GM19463 (cell line): ENCODE measurements at regions not wholly inside any gene's neighbourhood (a gene's known extent, or its start where the extent isn't known, plus 50 kb on each side); places are given as distances from the start of the nearest gene placed in this dataset.
"Not testable (repeated sequence)": the region's sequence is repeated elsewhere in the genome, so short reads cannot be mapped to it uniquely, and the experiment has no call there.

Experiments
- ATAC-seq: cut with Tn5 transposase; IDR thresholded peaks from one replicate; pipeline ENCODE4 v1.9.1; 2021; ENCODE audit warnings: mild to moderate bottlenecking, moderate library complexity; ENCODE audit not compliant: unreplicated experiment

DNA sequence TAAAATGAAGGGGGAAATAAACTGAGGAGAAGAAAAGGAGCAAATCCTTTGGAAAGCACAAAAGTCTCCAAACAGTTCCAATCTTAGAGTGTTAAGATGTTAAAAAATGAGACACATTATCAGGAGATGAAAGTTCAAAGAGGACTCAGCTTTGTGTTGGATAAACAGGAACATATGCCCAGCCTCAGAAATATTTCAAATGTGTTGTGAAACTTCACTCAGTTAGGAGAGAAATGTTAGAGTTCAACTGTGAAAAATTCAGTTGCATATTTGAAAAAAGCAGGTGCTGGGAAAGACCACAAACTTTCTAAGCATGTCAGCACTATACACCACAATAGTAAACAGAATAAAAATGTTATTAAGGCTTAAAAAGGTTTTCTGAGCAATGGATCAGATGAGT lies 136.8 kb upstream of the PRKD1 start:
- no peak for ATAC-seq

DNA sequence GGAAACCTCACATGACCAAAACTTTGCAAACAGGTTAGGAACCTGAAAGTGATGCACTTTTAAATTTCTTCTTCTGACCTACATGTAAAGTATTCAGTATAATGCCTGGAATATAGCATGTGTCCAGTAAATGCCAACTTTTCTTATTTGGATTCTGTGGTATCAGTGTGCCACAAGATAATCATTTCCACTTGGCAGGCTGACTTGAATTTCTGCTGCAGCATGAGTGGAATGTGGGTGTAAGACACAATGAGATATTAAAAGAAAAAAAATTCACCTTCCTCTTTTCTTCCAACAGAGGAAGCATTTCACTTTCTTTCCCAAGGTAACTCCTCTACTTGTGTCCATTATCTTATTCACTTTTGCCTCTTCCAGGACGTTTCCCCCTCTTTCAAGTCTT lies 141.9 kb upstream of the PRKD1 start:
- no peak for ATAC-seq

DNA sequence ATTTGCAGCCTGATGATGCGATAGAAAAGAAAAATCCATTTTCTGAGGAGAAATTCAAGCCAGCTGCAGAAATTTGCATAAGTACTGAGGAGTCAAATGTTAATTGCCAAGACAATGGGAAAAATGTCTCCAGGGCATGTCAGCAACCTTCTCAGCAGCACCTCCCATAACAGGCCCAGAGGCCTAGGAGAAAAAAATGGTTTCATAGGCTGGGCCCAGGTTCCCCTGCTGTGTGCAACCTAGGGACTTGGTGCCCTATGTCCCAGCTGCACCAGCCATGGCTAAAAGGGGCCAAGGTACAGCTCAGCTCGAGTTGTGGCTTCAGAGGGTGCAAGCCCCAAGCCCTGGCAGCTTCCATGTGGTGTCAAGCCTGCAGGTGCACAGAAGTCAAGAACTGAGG lies 144.8 kb upstream of the PRKD1 start:
- ATAC-seq = not testable (repeated sequence)

DNA sequence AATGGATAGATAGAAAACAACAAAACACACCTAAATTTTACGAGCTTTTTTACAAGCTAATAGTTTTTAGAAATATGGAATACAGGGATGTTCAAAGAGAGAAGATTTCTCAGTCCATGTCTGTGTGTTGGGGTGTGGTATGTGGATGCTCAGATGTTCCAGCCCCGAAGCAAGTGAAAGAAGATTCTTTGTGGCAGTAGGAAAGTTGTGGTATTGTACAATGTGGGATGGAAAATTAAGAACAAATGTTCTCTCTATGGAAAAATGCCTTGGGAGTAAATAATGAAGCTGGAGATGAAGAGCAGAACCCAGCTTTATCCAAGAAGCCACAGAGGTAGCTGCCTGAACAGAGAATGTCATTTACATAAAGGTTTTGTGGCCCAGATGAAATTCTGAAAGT lies 150.3 kb upstream of the PRKD1 start:
- no peak for ATAC-seq

DNA sequence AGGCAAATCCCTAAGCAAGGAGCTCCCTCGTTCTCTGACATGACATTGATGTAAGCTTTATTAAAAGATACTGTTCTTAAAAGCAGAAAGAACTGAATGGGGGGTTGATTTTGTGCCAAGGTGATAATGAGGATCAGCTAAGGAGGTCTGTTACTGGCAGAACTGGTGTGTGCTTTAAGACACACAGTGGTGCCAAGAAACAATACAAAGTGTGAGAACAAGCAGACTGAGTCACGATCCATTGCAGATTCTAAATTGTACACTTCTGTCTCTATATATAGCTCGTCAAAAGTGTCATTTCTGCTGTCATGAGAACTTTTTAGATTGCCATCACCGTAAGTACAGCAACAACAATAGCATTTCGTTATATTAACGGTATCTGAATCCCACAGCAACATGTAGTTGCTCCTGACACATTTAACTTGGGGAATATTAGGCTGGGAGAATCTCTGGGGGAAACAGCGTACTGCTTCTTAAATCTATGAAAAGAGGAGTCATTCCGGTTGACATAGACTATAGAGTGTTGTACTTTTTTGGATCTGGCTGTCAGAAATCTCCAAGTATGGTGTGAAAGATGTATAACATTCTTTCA lies 151.3 kb upstream of the PRKD1 start:
- ATAC-seq = no peak

DNA sequence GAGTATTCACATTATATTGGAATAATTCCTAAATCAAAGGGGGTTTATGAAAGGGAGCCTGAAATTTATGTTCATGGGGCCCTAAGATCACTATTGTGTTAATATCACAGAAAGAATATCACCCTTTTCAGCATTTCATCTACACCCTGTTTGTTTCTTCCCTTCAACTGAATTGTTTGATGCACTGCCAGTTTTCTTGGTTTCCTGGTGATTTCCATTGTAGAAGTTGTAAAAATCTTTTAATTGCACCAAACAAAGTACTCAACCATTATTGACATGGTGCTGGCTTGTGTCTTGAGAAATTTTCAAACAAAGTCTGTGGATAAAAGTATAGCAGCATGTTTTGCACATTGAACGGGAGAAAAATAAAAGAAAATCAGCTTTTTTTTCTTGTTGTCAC lies 154.8 kb upstream of the PRKD1 start:
- no peak for ATAC-seq

DNA sequence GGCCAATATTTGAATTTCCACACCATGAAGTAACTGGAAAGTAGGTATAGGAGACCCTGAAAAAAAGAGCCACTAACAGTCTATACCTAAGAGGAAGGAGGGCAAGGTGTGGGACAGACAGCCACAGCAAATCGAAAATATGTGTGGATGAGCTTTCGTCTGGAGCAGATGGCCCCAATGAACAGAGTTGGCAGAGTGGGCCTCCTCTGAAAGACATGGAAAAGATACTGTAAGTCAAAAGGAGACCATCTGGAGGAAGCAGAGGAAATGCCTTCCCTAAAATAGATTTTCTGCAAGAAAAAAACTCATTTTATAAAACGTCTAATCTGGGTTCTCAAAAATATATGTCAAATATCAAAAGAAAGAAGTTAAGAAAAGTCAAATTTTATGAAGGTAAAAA lies 157.2 kb upstream of the PRKD1 start:
- no peak for ATAC-seq

DNA sequence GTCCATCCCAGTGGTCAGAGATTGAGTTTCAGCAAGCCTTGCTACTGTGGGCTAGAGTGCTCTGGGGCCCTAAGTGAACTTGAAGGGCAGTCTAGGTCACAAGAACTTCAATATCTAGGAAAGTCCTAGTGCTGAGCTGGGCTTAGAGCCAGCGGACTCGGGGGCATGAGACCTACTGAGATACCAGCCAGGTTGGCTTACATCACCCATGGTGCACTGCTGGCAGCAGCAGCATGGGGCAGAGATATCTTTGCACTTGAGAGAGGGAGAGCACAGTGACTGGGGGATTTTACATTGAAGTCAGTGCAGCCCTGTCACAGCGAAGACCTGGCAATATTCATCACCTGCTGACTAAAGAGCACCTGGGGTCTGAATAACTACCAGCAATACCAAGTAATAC lies 158.3 kb upstream of the PRKD1 start:
- no peak for ATAC-seq

DNA sequence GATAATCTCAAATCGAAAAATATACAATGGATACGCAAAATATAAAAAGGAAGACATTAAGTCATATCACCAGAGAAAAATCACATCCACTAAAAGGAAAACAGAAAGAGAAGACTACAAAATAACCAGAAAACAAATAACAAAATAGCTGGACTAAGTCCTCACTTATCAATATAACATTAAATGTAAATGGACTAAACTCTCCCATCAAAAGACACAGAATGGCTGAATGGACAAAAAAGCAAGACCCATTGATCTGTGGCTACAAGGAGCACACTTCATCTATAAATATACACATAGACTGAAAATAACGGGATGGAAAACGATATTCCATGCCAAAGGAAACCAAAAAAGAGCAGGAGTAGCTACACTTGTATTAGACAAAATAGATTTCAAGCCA lies 161.0 kb upstream of the PRKD1 start:
- no peak for ATAC-seq

DNA sequence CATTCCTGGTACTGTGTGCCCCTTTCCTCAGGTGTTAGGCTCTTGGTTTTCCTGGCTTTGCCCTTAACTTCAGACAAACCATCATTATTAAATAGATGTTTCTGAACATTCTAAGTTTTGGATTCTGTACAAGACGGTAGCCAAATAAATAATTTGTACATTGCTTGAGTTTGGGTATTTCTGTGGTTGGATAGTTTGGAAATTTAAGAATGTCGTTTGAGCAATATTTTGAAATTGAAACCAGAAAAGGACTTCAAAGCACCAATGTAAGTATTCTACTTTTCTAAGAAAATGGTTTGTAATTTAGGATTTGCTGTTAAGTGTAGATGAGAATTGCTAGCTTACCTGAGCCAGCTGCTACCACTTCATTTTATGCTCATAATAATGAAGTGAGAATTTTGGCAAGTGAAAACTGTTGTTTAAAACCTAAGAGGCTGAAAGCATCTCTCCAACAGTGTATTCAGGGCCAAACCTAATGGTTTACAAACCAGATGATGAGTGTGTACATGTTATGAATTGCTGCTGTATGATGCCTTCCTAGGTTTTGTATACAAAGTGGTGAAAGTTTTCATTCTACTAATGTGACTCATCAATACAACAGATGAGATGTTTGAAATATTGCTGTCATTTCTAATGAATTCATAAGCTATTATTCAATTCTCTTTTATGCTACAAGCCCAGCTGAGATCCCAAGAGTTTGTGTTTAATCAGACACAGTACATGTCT lies 181.5 kb upstream of the PRKD1 start:
- no peak for ATAC-seq

DNA sequence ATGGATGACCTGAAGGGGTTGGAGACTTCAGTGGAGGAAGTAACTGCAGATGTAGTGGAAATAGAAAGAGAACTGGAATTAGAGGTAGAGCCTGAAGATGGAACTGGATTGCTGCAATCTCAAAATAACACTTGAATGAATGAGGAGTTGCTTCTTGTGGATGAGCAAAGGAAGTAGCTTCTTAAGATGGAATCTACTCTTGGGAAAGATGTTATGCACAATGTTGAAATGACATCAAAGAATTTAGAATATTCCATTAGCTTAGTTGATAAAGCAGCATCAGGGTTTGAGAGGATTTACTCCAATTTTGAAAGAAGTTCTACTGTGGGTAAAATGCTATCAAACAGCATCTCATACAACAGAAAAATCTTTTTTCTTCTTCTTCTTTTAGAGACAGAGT lies 186.4 kb upstream of the PRKD1 start:
- ATAC-seq = no peak

DNA sequence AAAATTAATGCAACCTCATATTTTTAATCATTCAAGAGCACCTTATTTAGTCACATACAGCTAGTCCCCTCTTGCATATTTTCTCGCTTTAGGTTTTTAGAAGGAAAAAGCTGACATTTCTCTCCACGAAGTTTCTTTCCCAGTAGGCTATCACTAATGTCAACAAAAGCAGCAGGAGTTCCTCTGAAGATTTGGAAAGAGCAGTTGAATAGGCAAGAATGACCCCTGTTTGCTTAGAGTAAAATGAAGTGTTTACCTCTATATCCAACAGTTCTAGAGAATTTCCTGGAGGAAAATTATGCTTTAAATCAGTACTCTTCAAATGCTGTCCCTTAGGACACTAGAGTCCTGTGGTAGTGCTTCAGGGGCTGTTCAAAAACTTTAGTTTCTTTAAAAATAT lies 188.1 kb upstream of the PRKD1 start:
- no peak for ATAC-seq

DNA sequence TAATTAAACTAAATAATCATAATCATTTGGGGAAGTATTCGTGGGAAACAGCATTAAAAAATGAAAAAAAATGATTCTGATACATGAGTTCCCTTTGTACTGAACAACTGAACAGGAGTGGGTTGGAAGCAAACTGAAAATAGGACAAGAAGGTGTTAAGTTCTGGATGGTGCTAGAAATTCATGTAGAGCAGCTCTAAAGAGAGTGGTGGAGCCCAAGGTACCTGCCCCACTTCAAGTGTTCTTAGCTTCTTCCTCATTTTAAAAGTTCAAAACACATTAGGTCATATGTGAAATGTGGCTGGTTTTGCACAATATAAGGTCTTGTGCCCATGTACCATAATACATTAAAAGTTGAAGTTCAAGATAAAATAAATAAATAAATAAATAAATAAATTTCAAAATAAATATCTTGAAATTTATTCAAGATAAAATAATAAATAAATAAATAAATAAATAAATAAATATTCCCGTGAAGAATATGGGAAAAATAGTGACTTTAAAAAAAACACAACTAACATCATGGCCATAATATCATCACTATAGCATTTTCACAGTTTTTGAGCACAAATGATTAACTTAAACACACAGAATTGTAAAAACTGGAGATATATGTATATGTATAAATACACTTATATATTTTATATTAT lies 191.5 kb upstream of the PRKD1 start:
- no peak for ATAC-seq

DNA sequence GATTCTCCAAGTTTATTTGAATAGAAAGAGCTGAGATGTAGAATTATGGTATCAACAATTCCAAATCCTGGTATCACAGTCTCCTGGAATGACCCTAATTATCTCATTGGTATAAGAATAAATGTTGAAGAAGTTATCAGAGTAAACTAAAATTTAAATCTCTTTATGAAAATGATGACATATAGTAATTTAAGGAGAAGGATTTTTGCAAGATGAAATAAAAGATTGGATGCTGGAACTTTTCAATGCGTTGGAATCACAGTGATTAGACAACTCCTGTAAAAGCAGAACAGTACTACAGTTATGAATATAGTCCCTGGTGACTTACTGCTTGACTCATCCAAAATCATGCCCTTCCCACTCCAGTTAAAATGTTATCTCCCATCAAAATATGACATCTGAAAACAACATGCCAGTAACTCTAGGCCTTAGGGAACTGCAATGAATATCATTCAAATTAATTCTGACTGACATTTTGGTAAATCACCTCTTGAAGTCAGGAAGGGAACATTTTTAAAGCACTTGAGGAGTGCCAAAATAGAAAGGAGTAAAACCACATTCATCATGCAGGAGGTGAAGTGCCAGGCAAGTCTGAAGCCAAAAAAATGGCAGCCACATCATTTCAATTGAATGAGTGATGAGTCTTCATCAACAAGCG lies 197.8 kb upstream of the PRKD1 start:
- no peak for ATAC-seq

DNA sequence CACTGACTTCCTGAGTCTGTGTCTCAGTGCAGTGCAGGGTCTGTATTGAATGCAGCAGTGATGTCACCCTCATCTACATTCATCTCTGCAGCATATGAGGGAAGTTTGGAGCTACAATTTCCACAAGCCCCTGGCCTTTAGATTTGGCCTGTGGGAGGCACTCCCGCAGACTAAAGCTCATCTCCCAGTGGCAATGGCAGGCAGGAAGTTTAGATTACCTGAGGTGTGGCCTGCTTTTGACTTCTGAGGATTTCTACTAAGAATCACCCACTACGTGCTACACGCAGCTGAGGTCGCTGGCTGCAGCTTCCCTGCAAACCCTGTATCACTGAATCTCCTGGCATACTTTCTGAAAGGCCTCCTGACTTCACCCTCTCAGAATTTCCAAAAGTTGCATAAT lies 202.2 kb upstream of the PRKD1 start:
- ATAC-seq = no peak

DNA sequence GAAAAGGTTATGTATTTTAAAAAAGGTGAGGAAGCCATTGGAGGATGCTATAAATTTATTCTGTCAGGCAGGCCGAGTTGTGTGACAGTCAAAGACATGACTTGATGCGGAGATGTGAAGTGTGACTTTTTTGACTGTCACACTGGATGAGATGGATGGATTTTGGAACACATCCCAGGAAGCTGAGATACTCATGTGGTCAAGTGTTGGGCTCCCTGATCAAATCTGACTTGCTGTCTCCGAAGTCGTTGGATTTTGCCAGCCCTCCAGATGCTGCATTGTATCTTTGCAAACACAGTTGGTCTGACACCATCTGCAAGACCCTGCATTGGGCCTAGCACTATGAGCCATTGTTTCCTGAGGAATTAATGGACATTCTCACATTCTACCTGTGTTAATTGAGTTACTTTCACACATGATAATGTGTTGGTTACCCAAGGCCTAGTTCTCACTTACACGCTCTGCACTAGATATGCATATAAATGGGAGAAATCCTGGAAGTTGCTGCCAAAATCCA lies 204.0 kb upstream of the PRKD1 start:
- ATAC-seq = no peak

DNA sequence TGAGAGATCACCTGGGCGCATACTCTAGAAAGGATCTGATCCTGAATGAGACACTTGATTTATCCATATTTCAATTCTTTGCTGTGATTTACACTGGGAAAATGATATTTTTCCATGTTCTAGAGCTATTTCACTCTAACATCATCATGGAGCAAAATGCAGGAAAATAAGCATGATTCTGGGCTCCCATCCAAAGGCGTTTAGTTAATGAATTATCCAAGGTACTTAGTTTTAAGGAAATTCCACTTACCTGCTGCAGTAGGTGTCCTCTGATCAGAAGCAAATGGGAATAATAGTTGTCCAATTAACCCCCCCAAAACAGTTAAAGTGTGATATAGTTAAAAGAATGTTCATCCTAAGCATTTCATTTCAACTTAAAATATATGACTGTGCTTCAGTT lies 204.5 kb upstream of the PRKD1 start:
- ATAC-seq = no peak

DNA sequence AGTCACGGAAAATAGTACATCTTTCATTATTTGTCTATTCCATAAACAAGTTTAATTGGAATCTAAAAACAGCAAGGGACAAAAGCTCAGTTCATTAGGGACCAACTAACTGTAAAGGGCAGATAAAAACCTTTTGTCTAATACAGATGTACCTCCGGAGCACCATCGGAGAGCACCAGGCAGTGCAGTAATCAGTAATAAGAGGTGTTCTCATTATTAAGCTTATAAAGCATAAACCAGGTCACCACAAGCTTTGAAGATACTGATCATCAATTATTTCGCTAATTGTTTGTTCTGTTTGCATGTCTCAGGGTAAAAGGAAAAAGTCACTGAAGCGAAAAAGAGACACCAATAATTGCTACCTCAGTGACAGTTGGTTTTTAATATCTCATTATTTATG lies 207.3 kb upstream of the PRKD1 start:
- no peak for ATAC-seq

DNA sequence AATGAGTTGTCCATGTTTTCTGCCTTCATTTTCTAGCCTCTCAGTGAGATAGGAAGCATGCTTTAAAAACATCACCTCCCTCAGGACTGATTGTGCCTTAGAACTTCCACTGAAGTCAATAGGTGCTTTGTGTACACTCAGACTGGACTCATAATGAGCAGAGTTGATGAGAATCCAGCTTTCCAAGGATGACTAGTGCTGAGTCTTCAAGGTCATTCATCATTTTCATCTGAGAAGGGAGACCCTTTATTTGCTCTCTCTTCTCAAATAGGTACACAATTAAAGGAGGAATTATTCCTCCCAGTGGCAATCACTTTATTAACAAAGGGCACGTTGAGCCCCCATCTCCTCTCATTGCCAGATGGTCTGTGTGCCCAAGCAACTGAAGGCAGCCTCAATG lies 210.9 kb upstream of the PRKD1 start:
- no peak for ATAC-seq

DNA sequence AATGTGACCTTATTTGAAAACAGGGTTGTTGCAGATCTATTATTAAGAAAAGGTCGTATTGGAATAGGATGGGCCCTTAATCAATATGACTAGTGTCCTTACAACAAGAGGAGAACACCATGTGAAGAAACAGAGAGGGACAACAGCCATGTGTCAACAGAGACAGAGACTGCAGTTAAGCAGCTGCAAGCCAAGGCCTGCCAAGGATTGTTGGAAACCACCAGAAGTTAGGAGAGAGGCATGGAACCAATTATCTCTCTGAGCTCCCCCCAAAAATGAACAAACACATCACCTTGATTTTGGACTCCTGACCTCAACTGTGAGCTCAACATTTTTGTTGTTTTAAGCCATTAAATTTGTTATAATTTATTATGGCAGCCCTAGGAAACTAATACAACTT lies 214.6 kb upstream of the PRKD1 start:
- no peak for ATAC-seq

DNA sequence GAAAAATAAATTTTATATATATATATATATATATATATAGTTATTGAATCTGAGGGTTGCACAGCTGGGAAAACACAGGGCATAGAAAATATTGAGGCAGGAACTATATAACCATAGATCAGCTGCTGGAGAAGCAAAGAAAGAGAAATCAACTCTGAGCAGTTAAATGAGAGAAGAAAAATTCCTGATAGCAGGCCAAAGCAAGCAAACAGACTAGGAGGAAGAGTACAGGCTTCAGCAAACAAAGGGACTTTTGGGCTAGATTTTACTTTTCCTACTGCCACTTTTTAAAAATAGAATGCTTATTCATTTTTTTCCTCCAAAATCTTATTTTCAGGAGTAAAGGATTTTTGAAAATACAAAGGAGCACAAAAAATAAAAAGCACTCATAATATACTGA lies 216.0 kb upstream of the PRKD1 start:
- ATAC-seq = no peak

DNA sequence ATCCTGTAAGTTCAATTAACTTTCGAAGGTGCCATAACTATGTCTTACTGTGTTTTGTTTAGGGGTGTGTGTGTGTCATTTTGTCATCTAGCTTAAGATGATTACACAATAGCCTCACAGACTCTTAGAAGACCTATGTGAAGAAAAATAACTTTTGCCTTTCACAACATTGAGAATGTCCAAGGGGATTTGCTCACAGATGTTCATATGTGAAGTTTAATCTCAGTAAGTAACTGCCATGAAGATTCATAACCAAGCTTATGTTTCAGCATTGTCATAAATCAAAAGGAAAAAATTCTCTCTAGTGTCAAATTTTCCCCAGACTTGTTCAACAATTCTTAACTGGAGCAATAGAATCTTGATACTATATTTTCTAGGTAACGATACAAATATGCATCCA lies 226.1 kb upstream of the PRKD1 start:
- no peak for ATAC-seq
